GM19238 (cell line): ENCODE measurements at regions not wholly inside any gene's neighbourhood (a gene's known extent, or its start where the extent isn't known, plus 50 kb on each side); places are given as distances from the start of the nearest gene placed in this dataset.
"Not testable (repeated sequence)": the region's sequence is repeated elsewhere in the genome, so short reads cannot be mapped to it uniquely, and the experiment has no call there.

Source experiments
- DNase-seq: peaks from one replicate; pipeline ENCODE4 v3.0.0; 2011; ENCODE audit warnings: low spot score; ENCODE audit not compliant: insufficient read length

- DNase-seq = no peak
Measured at GRCh38 chr1:224791362-224791941, 138.0 kb upstream of the DNAH14 start.

DNA sequence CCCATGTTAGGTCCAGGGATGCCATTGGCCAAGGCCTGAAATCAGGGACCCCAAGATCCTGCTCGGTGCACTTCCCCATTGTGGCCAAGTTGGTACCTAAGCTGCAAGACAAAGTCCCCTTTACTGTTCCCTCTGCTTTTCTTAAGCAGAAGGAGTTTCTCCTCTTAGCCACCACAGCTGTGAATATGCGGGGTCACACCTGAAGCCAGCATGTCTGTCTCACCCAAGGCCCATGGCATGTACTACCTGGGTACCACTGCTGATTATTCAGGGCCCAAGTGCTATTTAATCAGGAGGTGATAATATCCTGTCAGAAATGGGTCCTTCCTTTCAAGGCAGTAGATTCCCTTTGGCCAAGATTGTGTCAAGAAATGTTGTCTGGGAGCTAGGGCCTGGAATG lies 133.9 kb upstream of the DNAH14 start:
- DNase-seq = no peak

GRCh38 chr1:224799083-224799482 lies 130.4 kb upstream of the DNAH14 start:
- no peak for DNase-seq

DNA sequence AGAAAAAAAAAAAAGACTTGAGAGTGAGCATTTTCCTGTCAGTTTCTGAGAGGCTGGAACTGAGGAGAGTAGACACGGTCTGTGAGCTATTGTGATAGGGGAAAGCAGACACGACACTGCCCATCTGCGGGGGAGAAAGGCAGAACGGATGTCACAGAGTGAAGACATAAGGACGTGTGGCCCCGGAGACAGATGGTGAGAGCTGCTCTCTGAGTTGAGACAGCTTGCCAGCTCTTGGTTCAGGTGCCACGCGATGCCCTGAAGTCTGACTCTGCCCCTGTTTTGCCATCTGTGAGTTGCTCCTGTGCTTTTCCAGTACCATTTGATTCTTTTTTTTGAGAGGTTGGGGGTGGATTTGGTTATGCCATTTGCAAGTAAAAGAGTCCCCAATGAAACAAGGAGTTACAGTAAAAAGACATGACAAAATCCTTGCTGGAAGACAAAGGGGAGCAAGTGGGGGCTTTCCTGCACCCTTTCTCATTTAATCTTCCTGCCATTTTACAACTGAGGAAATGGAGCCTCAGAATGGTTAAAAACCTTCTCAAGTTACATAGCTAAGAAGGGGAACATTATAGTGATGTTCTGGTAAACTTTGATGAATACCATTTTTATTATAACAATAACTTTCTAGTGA lies 128.9 kb upstream of the DNAH14 start:
- DNase-seq = no peak

DNA sequence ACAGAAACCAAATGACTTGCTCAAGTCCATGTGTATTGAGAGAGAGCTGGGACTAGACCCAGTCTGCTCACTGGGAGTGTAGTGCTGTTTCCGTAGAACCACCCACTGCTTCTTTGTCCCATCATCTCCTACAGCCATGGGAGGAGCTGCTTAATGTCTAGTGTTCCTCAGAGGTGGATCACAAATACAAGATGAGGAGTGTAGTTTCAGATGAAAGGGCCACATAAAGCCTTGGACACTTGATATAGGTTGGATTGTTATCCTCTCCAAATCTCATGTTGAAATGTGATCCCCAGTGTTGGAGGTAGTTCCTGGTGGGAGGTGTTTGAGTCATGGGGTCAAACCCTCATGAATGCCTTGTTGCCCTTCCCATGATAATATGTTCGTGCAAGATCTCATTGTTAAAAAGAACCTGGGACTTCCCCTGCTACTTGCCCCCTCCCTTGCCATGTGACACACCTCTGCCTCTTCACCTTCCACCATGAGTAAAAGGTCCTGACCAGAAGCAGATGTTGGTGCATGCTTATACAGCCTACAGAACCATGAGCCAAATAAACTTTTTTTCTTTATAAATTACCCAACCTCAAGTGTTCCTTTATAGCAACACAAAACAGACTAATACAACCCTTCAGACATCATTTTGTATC lies 127.5 kb upstream of the DNAH14 start:
- no peak for DNase-seq

DNA sequence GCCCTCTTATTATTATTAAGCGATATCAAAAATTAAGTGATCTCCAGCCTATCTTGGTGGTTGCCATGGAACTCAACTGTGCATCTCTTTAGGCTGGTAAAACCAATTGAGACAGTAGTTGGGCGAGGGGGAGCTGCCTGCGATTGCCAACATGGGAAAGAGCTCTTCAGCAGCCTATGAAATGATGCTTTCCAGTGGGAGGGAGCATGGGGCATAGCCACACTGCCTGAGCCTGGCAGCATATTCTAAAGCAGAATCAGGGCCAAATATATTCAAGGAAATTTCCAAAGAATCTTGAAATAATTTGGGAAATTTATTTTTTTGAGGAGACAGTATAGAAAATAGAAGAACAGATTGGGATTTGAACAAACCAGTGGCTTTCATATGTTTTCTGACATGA lies 126.9 kb upstream of the DNAH14 start:
- no peak for DNase-seq

- no peak for DNase-seq
Measured at GRCh38 chr1:224804220-224804619, 125.3 kb upstream of the DNAH14 start.

GRCh38 chr1:224805889-224806288 lies 123.6 kb upstream of the DNAH14 start:
- no peak for DNase-seq

GRCh38 chr1:224809137-224809536 lies 120.3 kb upstream of the DNAH14 start:
- no peak for DNase-seq

GRCh38 chr1:224809613-224810012 lies 119.9 kb upstream of the DNAH14 start:
- DNase-seq = no peak

DNA sequence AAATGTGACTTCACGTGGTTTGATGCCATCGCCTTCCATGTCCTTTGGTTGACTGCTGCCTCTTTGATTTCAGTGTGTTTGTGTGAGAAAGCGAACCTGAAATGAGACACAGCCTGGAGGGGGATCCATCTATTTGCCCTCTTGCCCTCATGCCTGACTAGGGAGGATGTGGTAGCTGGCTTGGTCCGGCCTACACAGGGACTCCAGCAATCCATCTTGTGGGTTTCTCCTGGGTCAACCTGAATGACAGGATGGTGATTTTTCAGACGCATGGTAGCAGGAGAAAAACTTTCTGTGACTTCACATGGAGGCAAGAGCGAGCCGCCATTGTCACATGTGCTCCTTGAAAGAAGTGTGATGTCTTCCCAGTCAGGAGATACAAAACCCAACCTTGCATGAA lies 117.9 kb upstream of the DNAH14 start:
- DNase-seq = no peak

- DNase-seq = no peak
Measured at GRCh38 chr1:224815647-224816046, 113.8 kb upstream of the DNAH14 start.

DNA sequence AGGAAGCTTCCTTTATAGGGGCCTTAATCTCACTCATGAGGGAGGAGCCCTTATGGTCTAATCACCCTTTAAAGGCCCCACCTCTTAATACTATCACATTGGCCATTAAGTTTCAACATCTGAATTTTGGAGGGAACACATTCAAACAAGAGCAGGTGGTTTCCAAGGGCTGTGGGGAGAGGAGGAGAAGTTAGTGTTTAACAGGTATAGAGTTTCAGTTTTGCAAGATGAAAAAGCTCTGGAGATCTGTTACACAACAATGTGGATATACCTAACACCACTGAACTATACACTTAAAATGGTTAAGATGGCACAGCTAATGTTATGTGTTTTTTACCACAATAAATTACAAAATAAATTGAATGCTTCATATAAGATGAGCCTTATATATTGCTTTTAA lies 113.4 kb upstream of the DNAH14 start:
- no peak for DNase-seq

DNA sequence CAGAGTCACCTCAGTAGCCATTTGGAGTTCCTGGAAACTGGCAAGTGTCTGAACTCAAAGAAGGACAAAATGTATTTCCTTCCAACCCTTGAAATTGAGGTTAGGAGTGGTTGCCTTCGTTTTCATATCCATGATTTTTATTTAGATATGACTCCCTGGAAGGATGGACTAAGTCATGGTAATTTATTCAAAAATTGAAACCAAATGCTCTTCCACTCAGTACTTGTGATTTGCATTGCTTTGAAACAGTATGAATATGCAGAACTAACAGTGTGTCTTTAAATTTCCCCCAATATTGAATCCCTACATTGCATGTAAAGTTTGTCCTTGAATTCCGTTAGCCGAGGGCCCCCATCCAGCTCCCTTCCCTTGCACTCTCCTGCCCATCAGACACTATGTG lies 112.1 kb upstream of the DNAH14 start:
- no peak for DNase-seq

DNA sequence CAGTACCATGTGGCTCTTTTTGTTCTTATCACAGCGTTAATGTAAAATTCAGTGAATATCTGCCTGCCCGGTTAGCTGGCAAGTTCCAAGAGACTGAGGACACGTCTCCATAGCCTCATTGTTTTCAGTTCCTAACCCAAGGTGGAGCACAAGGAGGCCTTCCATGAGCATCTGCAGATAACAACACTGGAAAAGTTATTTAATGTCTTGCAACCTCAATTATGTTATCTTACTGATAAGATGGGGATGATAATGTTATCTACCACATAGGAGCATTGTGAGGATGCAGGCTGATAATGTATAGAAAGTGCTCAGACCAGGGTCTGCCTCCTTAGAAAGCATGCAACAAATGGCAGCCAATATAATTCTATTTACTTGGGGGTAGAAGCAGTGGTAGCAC lies 109.6 kb upstream of the DNAH14 start:
- no peak for DNase-seq

- DNase-seq = no peak
Measured at GRCh38 chr1:224820341-224820740, 109.1 kb upstream of the DNAH14 start.

DNA sequence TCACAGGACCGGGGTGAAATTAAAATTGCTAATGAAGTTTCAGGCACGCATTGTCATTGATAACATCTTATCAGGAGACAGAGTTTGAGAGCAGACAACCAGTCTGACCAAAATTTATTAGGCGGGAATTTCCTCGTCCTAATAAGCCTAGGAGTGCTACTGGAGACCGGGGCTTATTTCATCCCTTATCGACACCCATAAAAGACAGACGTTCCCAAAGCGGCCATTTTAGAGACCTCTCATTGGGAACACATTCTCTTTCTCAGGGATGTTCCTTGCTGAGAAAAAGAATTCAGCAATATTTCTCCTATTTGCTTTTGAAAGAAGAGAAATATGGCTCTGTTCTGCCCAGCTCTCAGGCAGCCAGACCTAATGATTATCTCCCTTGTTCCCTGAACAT lies 107.7 kb upstream of the DNAH14 start:
- DNase-seq = not testable (repeated sequence)

GRCh38 chr1:224825525-224826000 lies 103.9 kb upstream of the DNAH14 start:
- DNase-seq = no peak

- DNase-seq = no peak
Measured at GRCh38 chr1:224828691-224829090, 100.8 kb upstream of the DNAH14 start.

- no peak for DNase-seq
Measured at GRCh38 chr1:224831501-224831900, 98.0 kb upstream of the DNAH14 start.

DNA sequence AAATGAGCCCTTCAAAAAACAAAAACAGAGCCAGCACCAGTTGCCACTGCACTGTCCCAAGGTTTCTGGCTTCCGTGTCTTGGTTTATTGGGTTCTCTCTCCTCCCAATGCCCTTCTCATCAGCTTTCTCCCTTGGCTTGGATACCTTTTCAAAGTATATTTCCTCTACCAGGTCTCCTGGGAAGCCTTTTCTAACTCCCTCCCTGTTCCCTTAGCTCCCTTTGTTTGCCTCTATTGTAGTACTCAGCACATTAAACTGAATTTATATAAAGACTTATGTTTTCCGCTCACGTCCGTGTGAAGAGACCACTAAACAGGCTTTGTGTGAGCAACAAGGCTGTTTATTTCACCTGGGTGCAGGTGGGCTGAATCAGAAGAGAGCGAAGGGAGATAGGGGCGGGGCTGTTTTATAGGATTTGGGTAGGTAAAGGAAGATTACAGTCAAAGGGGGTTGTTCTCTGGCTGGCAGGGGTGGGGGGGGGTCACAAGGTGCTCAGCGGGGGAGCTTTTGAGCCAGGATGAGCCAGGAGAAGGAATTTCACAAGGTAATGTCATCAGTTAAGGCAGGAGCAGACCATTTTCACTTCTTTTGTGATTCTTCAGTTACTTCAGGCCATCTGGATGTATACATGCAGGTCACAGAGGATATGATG lies 89.7 kb upstream of the DNAH14 start:
- DNase-seq = not testable (repeated sequence)

DNA sequence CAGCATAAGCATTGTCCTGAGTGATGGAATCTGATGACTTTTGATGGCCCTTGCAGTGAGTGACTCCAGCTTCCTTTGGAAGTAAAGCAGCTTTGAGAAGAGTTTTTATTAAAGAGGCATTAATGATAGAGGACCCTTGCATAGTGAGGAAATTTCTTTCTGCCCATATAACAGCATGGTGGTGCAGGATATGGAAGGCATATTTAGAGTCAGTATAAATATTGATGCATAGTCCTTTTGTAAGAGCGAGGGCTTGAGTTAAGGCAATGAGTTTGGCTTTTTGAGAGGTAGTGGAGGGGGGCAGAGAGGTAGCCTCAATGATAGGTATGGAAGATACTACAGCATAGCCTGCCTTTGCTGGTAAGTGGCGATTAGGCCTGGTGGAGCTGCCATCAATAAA lies 87.7 kb upstream of the DNAH14 start:
- not testable (repeated sequence) for DNase-seq
